ENCODE measurements at regions not wholly inside any gene's neighbourhood (a gene's known extent, or its start where the extent isn't known, plus 50 kb on each side); places are given as distances from the start of the nearest gene placed in this dataset.

- TF ChIP-seq CTCF (IDR thresholded peaks at IDR 0.05) (no peak), POLR2AphosphoS5 (IDR thresholded peaks at IDR 0.05) (no peak), EP300 (IDR thresholded peaks at IDR 0.05) (no peak), POLR2A (IDR thresholded peaks at IDR 0.05) (no peak)
These were observed 111.2 kb upstream of the CFAP20DC start for GRCh38 chr3:59161048-59161447.
